Pancreas (tissue), 10 donors: ENCODE measurements at regions not wholly inside any gene's neighbourhood (a gene's known extent, or its start where the extent isn't known, plus 50 kb on each side); places are given as distances from the start of the nearest gene placed in this dataset.

Experiments used
- ATAC-seq, 4 donors: fragments of 200-7000 bp; cut with Tn5 transposase; one replicate each; pipeline versions ENCODE4 v1.8.0 to v1.9.1; 2020; ENCODE audit warnings: mild to moderate bottlenecking in 4 of 4, moderate library complexity in 4 of 4
- DNase-seq, 6 donors: peaks; one replicate each; pipeline ENCODE4 v3.0.0-alpha.2; 2020
- FAIRE-seq: peaks from 2 replicates; lab custom pipeline; 2012; peaks lifted over from hg19 to GRCh38; lab: Jason Lieb, UNC
- H3K27ac ChIP-seq, 4 donors: fragments of 200-600 bp; sonication (generic); 1 replicate in 3 of 4; 2 replicates in 1 of 4; pipeline versions ENCODE4 v1.5.0 to v1.8.0; 2020
- H3K27me3 ChIP-seq, 4 donors: fragments of 200-600 bp; one replicate each; pipeline ENCODE4 v1.8.0; 2021
- H3K36me3 ChIP-seq, 3 donors: fragments of 200-600 bp; sonication (generic) in 1 of 3; one replicate each; pipeline versions ENCODE4 v1.5.0 to v1.8.0; 2020 to 2021
- H3K4me1 ChIP-seq, 3 donors: fragments of 200-600 bp; one replicate each; pipeline ENCODE4 v1.8.0; 2021
- H3K4me3 ChIP-seq, 4 donors: fragments of 200-600 bp; sonication (generic) in 2 of 4; one replicate each; pipeline versions ENCODE4 v1.5.0 to v1.8.0; 2020 to 2021
- H3K9me3 ChIP-seq, 4 donors: fragments of 200-600 bp; one replicate each; pipeline ENCODE4 v1.8.0; 2021
- CTCF ChIP-seq, 4 donors: fragments of 200-600 bp; sonication (generic) in 3 of 4; IDR thresholded peaks; one replicate each; pipeline versions ENCODE4 v1.5.0 to v1.8.0; 2021; ENCODE audit warnings: antibody characterized with exemption in 4 of 4
- WGBS, 2 donors: extraction: QIAGEN DNeasy Blood & Tissue Kit; methylation state at CpG; one replicate each; pipeline ENCODE4 v1.1.7; 2013; 5-methylcytosine and 5-hydroxymethylcytosine counted together
- intact Hi-C, 3 donors: fragments of 100-400 bp; cut with DNase I; formaldehyde crosslinking; loops; one replicate each; pipeline versions ENCODE4 v1.11.1 to v1.14.2; 2022
- donor health status: healthy with polysubstance abuse.
- donor health status: DM: no; HTN: no; CAD: no; lungs with moderate emphysema.
- donor health status: DM: no; HTN: no; CAD: no.
- donor health status: control.
- donor health status: control.
- donor health status: Bipolar disorder and iron deficiency.
- donor health status: DM: yes; HTN: yes; CAD: no.
- donor health status: DM: no; HTN: no; CAD: no.
- donor health status: DM: no; HTN: no; CAD: no.
- donor health status: DM: yes; HTN: yes; CAD: no.

GRCh38 chr21:38986806-38987632 is 181.3 kb downstream of the ETS2 start:
- Histone ChIP-seq H3K27me3 (no peaks in the 10 kb centered on the region), H3K27ac (no peak overlapping the region), H3K4me3 (no peak overlapping the region), H3K36me3 (no peaks in the 10 kb centered on the region), H3K4me1 (peaks cover 0 to 7% (median 0%) of the 10 kb centered on the region in 3 donors), H3K9me3 (no peaks in the 10 kb centered on the region)
- FAIRE-seq (no peak), ATAC-seq (no peak), DNase-seq (no peak)
- intact Hi-C loops = no loop called here
- TF ChIP-seq CTCF (IDR thresholded peaks at IDR 0.05) = no peak
- 62 to 69% methylated on average over 13 of the region's 13 CpGs for WGBS, 2 donors

- 86 to 87% methylated on average over 5 of the region's 5 CpGs for WGBS, 2 donors
- Histone ChIP-seq H3K27me3 (no peaks in the 10 kb centered on the region), H3K27ac (no peak overlapping the region), H3K9me3 (no peaks in the 10 kb centered on the region), H3K36me3 (no peaks in the 10 kb centered on the region), H3K4me1 (peaks cover 0 to 7% (median 0%) of the 10 kb centered on the region in 3 donors), H3K4me3 (no peak overlapping the region)
- FAIRE-seq (no peak), DNase-seq (no peak), ATAC-seq (no peak)
- no peak for TF ChIP-seq CTCF (IDR thresholded peaks at IDR 0.05)
- intact Hi-C loops = no loop called here
These were observed 180.7 kb downstream of the ETS2 start for GRCh38 chr21:38986406-38986805.

- H3K9me3 ChIP-seq = no peaks in the 10 kb centered on the region
- TF ChIP-seq CTCF (IDR thresholded peaks at IDR 0.05) = no peak
- H3K36me3 ChIP-seq = no peaks in the 10 kb centered on the region
- peaks cover 0 to 7% (median 0%) of the 10 kb centered on the region in 3 donors for H3K4me1 ChIP-seq
- DNase-seq (peak in 2 of 6 donors; percentile 27 to 35), ATAC-seq (peak in 3 of 4 donors; percentile 41 to 59 (median 45)), FAIRE-seq (no peak)
- 34 to 37% methylated on average over 18 of the region's 18 CpGs for WGBS, 2 donors
- no peaks in the 10 kb centered on the region for H3K27me3 ChIP-seq
- no peak overlapping the region for H3K4me3 ChIP-seq
- intact Hi-C loops = no loop called here
- no peak overlapping the region for H3K27ac ChIP-seq
These were observed 180.0 kb downstream of the ETS2 start for GRCh38 chr21:38985568-38986378.

GRCh38 chr21:38984982-38985567 is 179.3 kb downstream of the ETS2 start:
- Histone ChIP-seq H3K4me1 (peaks cover 0 to 7% (median 0%) of the 10 kb centered on the region in 3 donors), H3K4me3 (no peak overlapping the region), H3K9me3 (no peaks in the 10 kb centered on the region), H3K36me3 (no peaks in the 10 kb centered on the region), H3K27ac (no peak overlapping the region), H3K27me3 (no peaks in the 10 kb centered on the region)
- TF ChIP-seq CTCF (IDR thresholded peaks at IDR 0.05) = no peak
- 34 to 44% methylated on average over 11 of the region's 11 CpGs for WGBS, 2 donors
- ATAC-seq (peak in 3 of 4 donors; percentile 26 to 60 (median 40)), FAIRE-seq (no peak), DNase-seq (no peak)
- intact Hi-C loops = no loop called here
